Omental fat pad (tissue), 3 donors: ENCODE measurements at regions not wholly inside any gene's neighbourhood (a gene's known extent, or its start where the extent isn't known, plus 50 kb on each side); places are given as distances from the start of the nearest gene placed in this dataset.

Experiments used
- ATAC-seq: fragments of 150-250 bp; one replicate; pipeline ENCODE4 v1.9.1; 2016; ENCODE audit warnings: mild to moderate bottlenecking, moderate library complexity; ENCODE audit not compliant: low FRiP score
- DNase-seq: peaks from one replicate; pipeline ENCODE4 v3.0.0-alpha.2; 2019; ENCODE audit warnings: low spot score
- TF ChIP-seq, protein P1 (sequence below), 3 donors: fragments of 450-650 bp; IDR thresholded peaks; one replicate each; pipeline ENCODE4 v1.5.1; 2016 to 2017; ENCODE audit warnings: antibody characterized with exemption in 3 of 3, mild to moderate bottlenecking in 3 of 3, moderate library complexity in 2 of 3

DNA sequence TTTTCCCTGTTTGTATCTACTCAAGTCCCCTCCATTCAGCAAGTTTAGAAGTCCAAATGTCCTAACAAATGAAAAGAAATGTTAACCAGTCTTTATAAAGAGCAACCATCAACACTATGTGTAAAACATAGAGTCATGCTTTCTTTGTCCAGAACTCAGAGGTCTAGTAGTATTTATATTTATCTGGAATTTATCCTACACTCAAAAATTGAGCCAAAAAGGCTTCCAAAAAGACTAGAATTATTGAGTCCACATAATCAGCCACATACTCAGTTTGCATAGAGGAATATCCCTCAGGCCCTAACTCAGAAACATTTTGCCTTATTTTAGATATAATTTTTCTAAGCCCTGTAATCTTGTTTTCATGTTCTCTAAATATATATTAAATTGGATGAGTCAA is 455.0 kb downstream of the COL12A1 start:
- DNase-seq = no peak
- TF ChIP-seq, protein P1, sequence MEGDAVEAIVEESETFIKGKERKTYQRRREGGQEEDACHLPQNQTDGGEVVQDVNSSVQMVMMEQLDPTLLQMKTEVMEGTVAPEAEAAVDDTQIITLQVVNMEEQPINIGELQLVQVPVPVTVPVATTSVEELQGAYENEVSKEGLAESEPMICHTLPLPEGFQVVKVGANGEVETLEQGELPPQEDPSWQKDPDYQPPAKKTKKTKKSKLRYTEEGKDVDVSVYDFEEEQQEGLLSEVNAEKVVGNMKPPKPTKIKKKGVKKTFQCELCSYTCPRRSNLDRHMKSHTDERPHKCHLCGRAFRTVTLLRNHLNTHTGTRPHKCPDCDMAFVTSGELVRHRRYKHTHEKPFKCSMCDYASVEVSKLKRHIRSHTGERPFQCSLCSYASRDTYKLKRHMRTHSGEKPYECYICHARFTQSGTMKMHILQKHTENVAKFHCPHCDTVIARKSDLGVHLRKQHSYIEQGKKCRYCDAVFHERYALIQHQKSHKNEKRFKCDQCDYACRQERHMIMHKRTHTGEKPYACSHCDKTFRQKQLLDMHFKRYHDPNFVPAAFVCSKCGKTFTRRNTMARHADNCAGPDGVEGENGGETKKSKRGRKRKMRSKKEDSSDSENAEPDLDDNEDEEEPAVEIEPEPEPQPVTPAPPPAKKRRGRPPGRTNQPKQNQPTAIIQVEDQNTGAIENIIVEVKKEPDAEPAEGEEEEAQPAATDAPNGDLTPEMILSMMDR (IDR thresholded peaks at IDR 0.05) = no peak
- ATAC-seq = no peak

DNA sequence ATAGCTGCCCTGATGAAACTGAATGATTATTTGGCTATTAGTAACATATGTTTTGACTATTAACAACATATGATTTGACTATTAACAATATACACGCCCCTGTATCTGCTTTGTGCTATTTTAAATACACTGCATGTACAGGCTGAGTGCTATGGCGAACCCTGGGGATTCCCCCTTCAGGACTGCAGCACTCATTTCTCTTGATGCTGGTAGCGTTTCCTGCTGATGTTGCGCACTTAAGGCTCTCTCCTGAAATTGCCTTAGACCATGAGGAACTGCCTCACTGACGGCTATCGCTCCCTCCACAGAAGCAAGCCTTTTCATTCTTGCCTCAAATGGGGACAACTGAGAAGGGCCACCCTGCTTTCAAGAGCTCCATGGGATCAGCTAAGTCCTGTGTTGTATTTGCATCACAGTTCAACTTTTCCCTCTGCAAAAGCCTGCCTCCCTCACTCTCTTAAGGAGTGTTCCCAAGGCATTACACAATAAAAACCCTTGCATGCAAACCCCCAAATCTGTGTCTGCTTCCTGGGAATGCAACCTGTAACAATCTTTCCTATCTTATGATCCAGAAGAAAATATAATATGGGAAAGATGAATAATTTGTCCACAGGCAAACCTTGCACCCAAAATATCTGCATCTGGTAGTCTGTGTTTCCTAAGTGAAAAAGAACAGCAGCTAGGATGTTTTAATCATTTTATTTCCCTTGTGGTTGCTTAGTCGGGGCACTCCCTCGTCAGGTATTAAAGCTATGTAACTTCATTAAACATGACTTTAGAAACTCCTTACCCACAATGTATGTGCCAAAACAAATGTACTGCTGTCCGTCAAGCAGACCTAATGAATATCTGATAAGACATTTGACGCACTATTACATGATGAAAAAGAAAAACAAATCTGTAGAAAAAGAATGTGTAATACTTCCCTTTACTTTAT is 456.4 kb downstream of the COL12A1 start:
- TF ChIP-seq, protein P1 (IDR thresholded peaks at IDR 0.05) = no peak
- DNase-seq (no peak), ATAC-seq (peak; percentile 54)

DNA sequence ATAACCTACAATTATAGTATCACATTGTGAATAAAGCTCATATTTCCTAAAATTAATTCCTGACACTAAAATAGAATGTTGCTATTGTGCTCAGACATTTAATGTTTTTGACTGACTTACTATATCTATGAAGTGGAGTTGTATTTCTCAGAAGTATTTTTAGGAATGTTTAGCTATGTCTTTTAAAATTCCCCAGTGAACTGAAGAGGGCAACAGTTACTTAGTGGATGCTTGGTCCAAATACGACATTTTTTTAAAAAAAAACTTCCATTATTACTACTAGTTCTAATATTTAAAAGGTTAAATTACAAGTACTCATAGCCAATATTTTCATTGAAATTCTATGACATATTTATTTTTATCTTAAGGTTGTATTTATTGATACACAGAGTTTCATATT is 460.2 kb downstream of the COL12A1 start:
- ATAC-seq (no peak), DNase-seq (no peak)
- TF ChIP-seq, protein P1 (IDR thresholded peaks at IDR 0.05) = no peak

DNA sequence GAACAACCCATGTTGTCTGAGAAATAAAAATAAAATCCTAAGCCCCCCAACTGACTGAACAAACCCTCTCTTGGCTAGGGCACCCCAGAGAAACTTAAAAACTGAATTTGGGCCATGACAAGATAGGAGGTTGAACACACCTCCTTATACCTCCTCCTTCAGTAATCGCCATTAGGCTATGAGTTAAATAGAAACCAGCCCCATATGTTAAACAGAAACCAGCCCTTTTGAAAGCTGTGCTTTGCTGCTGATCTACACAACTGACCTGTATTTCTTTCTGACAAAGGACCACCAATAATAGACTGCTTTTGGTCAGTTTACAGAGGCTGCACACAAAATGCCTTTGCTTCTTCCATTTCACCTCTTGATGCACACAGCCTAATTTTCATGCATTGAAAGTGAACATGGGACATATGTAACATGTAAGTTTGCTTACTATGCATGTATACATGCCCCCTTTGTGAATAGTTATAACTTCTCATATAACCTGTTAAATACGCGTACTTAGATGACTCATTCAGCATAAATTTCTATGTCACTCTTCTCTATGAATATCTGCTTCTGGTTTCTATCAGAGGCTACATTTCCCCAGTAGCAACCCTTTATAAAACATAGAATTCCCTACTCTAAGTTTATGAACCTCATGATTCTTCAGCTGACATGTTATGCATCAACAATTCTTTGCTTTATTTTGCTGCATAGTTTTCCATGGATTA is 462.9 kb downstream of the COL12A1 start:
- TF ChIP-seq, protein P1 (IDR thresholded peaks at IDR 0.05) = no peak
- ATAC-seq = no peak
- DNase-seq = no peak

DNA sequence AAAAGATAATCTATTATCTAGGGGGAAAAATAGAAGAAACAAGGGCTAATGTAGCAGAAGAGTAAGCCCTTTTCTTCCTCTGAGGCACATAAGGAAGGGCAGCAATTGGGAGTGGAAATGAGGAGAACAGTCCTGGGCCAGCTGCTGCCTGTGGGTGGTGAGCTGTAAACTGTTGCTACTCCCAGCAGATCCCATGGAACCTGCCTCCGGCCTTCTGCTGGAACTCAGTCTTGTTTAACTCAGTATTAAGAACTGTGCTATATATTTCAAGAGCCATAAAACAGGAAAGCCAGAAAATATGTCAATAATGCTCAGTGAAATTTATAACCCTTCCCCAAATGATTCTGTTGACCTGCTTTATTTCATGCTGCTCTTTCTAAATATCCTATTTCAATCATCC is 464.2 kb downstream of the COL12A1 start:
- TF ChIP-seq, protein P1 (IDR thresholded peaks at IDR 0.05) = no peak
- ATAC-seq (no peak), DNase-seq (no peak)

DNA sequence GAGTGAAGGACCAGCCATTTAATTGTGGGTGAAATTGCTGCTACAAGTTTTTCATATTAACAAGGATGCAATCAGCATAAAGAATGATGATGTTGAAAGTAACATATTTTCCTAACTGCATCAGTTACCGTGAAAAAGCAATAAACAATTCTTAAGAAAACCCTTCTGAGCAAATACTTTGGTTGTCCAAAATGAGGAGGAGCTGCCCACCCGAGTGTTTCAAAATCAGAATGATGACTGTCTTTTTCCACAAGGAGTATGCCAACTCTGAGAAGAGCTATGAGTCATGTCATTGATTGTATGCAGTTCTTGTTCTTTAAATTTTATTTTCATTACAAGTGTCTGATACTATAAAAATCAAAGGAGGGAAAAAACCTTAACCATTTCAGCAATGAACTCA is 470.5 kb downstream of the COL12A1 start:
- ATAC-seq (peak; percentile 79), DNase-seq (no peak)
- TF ChIP-seq, protein P1 (IDR thresholded peaks at IDR 0.05) = no peak
